Tibial nerve (tissue), 4 donors: ENCODE measurements at regions not wholly inside any gene's neighbourhood (a gene's known extent, or its start where the extent isn't known, plus 50 kb on each side); places are given as distances from the start of the nearest gene placed in this dataset.

Experiments used
- CTCF ChIP-seq, 5 experiments: fragments of 200-600 bp in 3 of 5; fragments of 450-650 bp in 2 of 5; sonication (generic) in 3 of 5; IDR thresholded peaks; one replicate each; pipeline ENCODE4 v1.5.1; 2016 to 2019; ENCODE audit warnings: antibody characterized with exemption in 5 of 5, mild to moderate bottlenecking in 3 of 5, moderate library complexity in 2 of 5
- EP300 ChIP-seq, 2 donors: sonication (generic); formaldehyde crosslinking; IDR thresholded peaks; one replicate each; pipeline ENCODE4 v1.6.1; 2017; ENCODE audit warnings: antibody characterized with exemption in 2 of 2, mild to moderate bottlenecking in 1 of 2
- POLR2A ChIP-seq, 2 donors: fragments of 450-650 bp; IDR thresholded peaks; one replicate each; pipeline ENCODE4 v1.6.1; 2017; ENCODE audit warnings: antibody characterized with exemption in 2 of 2, mild to moderate bottlenecking in 2 of 2, moderate library complexity in 2 of 2

GRCh38 chr13:91240341-91240740, 107.1 kb upstream of the MIR17HG start:
- TF ChIP-seq CTCF (IDR thresholded peaks at IDR 0.05) (no peak), POLR2A (IDR thresholded peaks at IDR 0.05) (no peak), EP300 (IDR thresholded peaks at IDR 0.05) (no peak)
